GM19463 (cell line): ENCODE measurements at regions not wholly inside any gene's neighbourhood (a gene's known extent, or its start where the extent isn't known, plus 50 kb on each side); places are given as distances from the start of the nearest gene placed in this dataset.

Experiments used
- ATAC-seq: cut with Tn5 transposase; IDR thresholded peaks from one replicate; pipeline ENCODE4 v1.9.1; 2021; ENCODE audit warnings: mild to moderate bottlenecking, moderate library complexity; ENCODE audit not compliant: unreplicated experiment

GRCh38 chr2:128490321-128490720 is 171.7 kb upstream of the HS6ST1 start:
- no peak for ATAC-seq

DNA sequence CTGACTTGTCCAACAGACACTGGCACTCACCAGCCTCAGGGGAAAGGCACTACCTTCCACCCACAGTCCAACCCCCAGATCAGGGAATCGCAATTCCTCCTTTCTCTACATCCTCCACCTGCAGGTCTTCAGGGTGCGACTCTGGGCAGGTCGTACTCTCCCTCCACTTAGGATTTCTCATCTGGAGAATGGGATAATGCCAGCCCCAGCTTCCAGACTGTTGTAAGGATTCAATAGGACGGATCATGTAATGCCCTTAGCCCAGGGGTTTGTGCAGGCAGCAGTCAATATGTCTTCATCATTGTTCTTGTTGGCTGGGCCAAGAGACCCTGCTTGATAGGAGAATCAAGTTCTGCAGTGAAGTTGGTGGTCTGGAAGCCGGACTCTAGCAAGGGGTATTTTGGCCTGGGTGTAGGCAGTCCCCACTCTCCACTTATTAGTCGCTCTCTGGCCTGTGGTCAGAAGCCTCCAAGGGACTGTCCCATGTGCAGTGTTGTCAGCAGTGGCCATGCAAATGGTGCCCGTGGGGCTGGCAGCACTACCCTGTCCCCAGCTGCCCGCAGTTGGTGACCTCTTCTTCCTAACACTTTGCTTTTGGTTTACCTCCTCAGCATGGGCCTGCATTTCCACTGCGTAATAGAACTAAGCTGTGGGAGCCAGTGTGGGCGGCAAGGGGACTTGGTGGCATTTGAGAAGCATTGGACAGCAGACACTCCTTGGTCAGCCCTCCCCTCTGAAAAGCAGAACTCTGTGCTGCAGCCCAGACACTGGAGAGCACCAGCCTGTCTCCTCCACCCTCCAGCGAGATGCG is 172.4 kb upstream of the HS6ST1 start:
- no peak for ATAC-seq

GRCh38 chr2:128491692-128492244 is 173.1 kb upstream of the HS6ST1 start:
- ATAC-seq = no peak

DNA sequence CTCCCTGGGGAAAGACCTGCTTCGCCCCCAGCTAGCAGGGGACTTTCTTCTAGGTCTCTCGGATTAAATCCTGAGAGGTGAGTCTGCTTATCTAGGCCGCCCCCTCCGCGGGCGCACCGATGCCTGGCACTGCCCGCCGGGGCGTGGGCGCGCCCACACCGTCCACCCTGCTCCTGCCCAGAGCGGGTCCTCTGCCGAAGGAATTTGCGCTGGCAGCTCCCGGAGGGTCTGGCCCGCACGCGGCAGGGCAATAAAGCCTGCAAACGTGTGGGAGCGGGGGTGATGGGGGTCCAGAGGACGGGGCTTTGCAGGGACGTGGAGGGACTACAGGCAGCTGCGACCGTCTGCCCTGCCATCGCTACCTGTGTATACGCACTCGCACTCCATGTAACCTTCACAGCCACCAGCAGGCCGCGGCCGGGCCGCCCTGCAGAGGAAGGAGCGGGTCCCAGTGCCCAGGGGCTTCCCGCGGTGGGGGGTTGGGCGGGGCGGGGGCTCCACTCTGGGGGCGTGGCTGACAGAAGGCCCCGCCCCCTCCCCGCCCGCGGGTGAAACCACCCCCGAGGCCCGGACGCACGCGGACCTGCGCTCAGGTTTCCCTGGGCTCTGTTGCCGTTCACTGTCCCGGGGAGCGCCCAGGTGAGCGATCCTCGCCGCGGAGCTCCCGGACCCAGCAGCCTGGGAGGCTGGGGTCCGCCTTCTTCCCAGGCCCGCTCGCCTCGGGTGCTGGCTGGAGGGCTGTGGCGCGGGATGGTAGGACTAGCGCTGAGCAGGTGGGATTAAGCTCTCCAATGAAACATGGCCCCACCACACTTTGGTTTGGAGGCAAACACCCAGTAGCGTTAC is 174.5 kb upstream of the HS6ST1 start:
- ATAC-seq = no peak

GRCh38 chr2:128493880-128494279 is 175.2 kb upstream of the HS6ST1 start:
- ATAC-seq = no peak

DNA sequence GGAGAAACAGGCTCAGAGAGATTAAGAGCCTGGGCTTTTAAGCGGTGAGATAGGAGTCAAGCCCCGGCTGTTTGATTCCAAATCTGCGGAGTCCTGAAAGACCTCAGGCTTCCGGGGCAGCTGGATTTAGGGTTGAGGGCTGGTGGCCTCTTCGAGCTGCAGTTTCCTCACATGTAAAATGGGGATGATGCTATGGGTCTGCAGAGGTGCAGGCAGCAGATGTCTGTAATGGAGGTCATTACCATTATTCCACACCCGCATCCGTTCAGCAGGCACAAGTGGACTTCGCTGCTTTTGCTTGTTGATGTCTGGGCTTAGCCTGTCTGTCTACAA is 175.6 kb upstream of the HS6ST1 start:
- no peak for ATAC-seq

DNA sequence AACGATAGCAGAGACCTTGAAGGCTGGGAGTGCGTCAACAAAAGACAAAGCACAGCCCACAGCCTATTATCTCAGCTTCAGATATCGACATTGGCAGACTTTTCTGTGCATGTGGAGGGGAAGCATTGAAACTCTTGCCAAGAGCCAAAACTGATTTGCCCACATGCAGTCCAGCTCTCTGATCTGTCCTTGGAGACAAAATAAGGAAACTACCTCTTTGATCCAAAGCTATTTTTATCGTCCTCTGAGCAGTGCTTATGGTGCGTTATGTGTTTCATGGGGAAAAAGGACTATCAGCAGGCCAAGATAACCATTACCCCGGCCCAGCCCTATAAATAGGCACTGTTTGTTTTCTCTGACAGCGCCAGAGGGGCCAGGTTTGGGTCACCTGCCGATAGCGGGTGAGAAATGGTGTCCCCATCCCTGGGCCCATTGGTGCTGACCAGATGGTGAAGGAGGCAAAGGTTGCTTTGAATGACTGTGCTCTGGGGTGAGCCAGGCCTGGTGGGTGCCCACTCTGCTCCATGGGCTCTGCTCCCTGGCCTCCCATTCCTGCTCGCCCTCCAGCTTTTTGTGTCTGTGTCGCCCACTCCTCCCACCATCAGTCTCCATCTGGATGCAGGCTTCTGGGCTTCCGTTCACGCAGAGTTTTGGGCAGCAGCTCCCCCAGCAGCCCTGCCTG is 176.1 kb upstream of the HS6ST1 start:
- no peak for ATAC-seq

GRCh38 chr2:128495996-128496547 is 177.4 kb upstream of the HS6ST1 start:
- no peak for ATAC-seq

DNA sequence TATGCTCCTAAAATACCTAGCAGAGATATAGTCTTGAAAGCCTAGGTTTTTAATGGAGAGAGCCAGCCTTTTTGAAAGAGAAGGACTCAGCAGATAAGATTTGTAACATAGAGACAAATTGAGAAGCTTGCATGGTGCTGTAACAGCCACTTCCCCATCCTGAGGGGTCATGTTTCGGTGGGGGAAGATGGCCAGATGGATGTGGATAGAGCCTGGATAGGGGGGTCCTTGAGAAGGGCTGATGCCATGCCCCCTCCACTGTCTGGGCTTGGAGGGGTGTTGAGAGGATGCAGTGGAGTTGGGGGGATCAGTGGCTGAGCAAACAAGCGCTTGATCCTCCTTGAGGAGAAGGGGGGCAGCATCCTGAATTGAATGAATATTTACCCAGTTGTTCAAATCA is 178.0 kb upstream of the HS6ST1 start:
- ATAC-seq = no peak

DNA sequence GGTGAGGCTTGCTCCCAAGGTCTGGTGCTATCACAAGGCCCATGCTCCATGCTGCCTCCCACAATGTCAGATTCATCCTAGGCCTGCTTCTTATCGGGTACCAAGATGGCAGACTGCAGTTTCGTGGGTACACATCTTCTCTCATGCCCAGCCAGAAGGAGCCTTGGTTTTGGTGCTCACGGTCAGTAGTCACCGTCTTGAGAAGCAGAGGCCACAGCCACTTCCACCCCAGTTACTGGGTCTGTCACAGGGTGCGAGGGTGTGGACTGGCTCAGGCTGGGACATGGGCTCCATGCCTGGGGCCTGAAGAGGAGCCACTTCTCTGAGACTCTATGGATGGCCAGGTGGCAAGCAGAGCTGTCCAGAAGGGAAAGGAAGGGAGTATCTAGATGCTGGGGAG is 178.8 kb upstream of the HS6ST1 start:
- no peak for ATAC-seq

GRCh38 chr2:128498086-128498485 is 179.4 kb upstream of the HS6ST1 start:
- no peak for ATAC-seq

DNA sequence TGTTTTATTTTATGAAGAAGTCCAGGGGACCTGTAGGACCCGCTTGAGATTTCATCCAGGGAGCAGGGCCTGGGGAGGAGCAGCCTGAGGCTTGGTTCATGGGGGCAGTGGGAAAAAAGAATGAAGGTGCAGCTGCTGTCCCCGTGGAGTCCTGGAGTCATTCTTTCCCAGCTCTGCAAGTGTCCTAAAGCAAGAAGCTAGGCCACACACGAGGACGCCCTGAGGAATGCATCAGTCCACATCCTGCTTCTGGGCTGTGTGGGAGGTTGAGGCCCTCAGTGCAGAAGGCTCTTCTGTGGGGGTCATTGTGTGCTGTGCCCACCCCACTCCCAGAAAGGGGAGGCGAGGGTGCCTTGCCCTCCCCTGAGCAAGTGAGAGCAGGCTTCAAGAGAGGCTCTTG is 179.9 kb upstream of the HS6ST1 start:
- no peak for ATAC-seq

DNA sequence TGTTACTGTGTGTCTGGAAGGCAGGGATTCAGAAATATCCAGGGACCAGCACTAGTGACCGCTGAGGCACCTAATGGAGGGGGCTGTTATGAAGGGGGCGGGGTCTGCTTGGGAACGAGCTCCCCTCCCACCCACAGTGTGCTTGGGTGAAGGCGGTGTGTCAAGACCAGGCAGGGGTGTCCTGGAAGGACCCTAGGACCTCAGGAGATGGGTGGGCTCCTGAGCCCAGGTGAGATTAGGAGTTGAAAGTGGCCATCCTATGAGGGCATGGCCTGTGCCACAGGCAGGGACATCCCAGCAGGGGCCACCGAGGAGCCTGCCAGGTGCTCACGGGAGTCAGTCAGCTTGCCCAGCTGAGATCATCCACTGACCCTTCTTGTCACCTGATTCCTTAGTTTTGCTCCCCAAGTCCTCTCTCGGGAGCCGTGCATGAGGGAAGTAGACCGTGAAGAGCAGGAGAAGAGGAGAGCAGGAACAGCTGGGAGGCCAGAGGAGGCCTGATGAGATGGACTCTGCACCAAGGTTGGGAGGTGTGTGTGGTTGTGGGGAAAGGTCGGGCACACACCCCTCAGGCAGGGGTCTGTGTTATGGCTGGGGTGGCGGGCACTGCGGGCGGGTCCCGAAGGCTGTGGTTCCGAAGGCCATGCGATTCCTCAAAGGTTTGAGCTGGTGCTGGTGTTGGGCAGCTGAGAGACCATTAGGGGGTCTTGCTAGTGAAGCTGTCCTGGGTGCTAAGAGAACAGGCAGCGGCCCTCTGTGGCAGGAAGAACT is 180.9 kb upstream of the HS6ST1 start:
- ATAC-seq = no peak

- no peak for ATAC-seq
Observed at GRCh38 chr2:128500138-128500800, 181.6 kb upstream of the HS6ST1 start.

DNA sequence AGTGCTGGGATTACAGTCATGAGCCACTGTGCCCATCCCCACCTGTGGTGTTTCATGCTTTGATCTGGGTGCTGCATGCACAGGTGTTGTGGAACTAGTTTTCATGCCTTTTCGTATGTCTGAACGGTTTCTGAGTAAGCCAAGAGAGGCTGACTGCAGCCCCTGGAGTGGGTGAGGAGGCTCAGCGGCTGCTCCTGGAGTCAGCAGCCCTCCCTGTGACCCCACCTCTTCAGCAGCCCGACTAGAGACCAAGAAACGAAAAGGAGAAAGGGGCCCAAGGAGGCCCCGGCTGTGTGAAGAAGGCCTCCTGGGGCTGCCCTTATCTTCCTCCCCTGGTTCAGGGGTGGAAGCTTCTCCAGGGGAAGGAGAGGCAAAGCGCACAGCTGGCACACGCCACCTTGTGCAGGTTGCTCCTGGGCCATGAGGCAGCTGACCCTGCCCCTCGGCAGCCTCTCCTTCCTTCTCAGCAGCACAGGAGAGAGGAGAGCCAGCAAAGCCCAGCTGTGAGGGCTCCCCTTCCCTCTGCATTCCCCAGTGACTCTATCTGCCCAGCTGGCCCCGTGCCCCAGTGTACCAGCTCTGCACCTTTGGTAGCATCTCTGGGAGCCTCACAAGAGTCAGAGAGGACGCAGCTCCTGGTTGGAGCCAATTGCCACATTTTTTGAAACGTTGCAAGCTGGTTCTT is 182.5 kb upstream of the HS6ST1 start:
- no peak for ATAC-seq

GRCh38 chr2:128501700-128502099 is 183.0 kb upstream of the HS6ST1 start:
- ATAC-seq = no peak

DNA sequence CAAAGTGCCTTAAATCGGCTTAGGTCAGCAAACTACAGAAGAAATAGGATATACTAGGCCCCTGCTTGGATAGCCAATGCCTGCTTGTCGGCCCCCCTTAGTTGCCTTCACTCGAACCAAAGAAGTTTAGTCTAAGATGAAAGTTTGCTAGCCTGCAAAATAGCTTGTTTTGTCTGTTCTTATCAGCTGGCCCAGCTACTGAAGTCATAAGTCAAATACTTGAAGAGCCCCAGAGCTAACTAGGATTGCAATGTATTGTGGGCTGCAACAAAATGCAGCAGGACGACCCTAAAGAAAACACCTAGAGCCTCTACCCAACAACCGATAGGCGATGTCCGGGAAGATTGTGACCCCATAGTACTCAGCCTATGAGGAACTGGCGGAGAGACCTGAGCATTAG is 183.5 kb upstream of the HS6ST1 start:
- no peak for ATAC-seq

- ATAC-seq = no peak
Observed at GRCh38 chr2:128502638-128503246, 184.1 kb upstream of the HS6ST1 start.
